HG03571 (cell line): ENCODE measurements at regions not wholly inside any gene's neighbourhood (a gene's known extent, or its start where the extent isn't known, plus 50 kb on each side); places are given as distances from the start of the nearest gene placed in this dataset.

Source experiments
- ATAC-seq: cut with Tn5 transposase; IDR thresholded peaks from one replicate; pipeline ENCODE4 v1.9.1; 2021; ENCODE audit not compliant: unreplicated experiment

- ATAC-seq: no peak
These were observed 223.0 kb upstream of the SATB1 start for GRCh38 chr3:18648159-18648558.

- ATAC-seq: no peak
These were observed 220.5 kb upstream of the SATB1 start for GRCh38 chr3:18645619-18646018.

- ATAC-seq: no peak
These were observed 218.1 kb upstream of the SATB1 start for GRCh38 chr3:18643281-18643680.

DNA sequence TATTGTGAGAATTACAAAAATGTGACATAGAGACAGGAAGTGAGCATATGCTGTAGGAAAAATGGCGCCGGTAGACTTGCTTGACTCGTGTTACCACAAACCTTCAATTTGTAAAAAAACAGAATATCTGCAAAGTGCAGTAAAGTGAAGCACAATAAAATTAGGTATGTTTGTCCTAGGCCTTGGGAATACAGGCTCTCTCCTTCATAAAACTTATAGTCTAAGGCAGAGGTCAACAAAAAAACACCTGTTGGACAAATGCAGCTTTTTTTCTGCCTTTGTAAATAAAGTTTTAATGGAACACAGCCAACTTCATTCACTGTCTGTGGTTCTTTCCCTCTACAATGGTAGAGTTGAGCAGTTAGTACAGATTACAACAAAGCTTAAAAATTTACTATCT lies 216.8 kb upstream of the SATB1 start:
- no peak for ATAC-seq

DNA sequence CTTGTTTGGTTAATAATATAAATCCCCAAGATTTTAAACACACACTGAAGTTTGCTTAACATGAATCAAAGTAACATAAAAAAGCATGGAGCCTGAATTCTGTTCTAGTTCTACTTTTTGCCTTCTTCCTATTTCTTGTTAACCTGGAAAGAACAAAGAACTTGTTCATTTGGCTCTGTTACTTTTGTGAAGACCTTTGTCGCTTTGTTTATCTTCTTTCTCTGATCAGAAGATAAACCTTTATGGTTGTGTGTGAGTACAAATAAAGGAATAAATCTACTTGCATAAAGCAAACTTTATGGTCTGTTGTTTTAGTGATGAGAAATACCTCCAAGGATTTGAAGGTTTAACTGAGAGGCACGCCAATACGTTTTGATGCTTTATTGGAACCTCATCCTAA lies 210.1 kb upstream of the SATB1 start:
- no peak for ATAC-seq

GRCh38 chr3:18634461-18634860 lies 209.3 kb upstream of the SATB1 start:
- no peak for ATAC-seq

DNA sequence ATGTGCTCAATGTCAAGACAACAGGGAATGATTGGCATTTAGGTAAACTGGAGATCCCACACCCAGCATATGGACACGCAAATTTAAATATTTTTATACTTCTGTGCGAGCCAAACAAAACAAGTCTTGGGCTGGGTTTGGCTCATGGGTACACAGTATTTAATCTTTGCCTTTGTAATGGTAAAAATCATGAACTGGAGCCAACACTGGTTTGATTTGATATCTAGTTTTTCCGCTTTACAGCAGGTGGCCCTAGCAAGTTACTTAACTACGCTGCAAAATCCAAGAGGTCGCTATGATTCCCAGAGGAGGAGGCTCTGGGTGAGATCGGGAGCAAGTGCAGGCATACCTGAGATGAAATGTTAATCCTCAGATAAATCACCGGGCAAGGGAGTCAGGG lies 207.9 kb upstream of the SATB1 start:
- no peak for ATAC-seq

- ATAC-seq: no peak
These were observed 205.2 kb upstream of the SATB1 start for GRCh38 chr3:18630295-18630694.

GRCh38 chr3:18625085-18625484 lies 199.9 kb upstream of the SATB1 start:
- no peak for ATAC-seq

- ATAC-seq: no peak
These were observed 198.1 kb upstream of the SATB1 start for GRCh38 chr3:18623220-18623619.

- no peak for ATAC-seq
These were observed 193.6 kb upstream of the SATB1 start for GRCh38 chr3:18618723-18619122.

DNA sequence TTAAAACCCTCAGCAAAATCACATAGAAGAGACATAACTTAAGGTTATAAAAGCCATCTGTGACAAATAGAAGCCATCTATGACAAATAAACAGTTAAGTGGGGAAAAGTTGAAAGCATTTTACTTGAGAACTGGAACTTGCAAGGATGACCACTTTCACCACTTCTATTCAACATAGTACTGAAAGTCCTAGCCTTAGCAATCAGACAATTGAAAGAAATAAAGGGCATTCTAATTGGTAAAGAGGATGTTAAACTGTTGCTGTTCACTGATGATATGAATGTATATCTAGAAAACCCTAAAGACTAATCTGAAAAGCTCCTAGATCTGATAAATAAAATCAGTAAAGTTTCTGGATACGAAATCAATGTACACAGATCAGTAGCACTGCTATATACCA lies 186.9 kb upstream of the SATB1 start:
- ATAC-seq: no peak

GRCh38 chr3:18609187-18609586 lies 184.0 kb upstream of the SATB1 start:
- ATAC-seq: no peak

DNA sequence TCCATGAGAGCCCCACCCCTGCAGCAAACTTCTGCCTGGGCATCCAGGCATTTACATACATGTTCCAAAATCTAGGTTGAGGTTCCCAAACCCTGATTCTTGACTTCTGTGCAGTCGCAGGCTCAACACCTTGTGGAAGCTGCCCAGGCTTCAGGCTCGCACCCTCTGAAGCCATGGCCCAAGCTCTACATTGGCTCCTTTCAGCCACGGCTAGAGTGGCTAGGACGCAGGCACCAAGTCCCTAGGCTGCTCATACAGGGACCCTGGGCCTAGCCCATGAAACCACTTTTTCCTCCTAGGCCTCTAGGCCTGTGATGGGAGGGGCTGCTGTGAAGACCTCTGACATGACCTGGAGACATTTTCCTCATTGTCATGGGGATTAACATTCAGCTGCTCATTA lies 172.8 kb upstream of the SATB1 start:
- ATAC-seq: no peak

DNA sequence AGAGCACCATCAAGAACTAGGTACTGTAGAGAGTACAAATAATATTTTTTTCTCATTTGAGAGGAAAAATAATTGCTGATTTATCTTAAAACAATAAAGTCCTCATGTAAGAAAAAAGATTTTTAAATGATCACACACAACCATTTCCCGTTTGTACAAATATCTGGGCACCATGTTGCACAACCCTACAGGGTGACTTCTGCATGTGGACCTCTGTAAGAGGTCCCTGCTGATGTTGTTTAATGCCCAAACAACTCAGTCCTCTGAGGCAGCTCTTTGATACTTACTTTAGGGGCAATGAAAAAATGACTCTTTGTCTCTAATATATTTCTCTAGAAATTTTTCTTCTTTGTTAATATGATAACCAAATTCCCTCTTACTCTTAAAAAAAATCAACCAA lies 168.1 kb upstream of the SATB1 start:
- ATAC-seq: no peak

DNA sequence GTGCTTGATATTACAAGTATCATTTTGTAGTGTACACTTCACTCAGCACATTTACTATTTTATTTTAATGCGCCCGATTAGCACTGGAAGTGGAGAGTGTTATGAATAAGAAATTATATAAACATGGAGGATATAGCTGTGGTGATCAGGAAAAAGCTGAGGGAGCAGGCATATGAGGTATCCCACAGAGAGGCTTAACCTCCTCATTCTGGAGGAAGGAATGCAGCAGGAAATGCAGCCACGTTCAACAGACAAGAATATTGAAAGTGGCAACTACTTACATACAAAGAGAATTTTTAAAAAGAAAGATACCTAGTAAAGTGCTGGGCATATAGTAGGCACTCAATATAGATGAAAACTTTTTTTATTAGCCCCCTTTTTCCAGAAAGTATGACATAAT lies 166.0 kb upstream of the SATB1 start:
- ATAC-seq: no peak

GRCh38 chr3:18586076-18586475 lies 160.9 kb upstream of the SATB1 start:
- ATAC-seq: no peak

GRCh38 chr3:18585004-18585968 lies 160.1 kb upstream of the SATB1 start:
- no peak for ATAC-seq

DNA sequence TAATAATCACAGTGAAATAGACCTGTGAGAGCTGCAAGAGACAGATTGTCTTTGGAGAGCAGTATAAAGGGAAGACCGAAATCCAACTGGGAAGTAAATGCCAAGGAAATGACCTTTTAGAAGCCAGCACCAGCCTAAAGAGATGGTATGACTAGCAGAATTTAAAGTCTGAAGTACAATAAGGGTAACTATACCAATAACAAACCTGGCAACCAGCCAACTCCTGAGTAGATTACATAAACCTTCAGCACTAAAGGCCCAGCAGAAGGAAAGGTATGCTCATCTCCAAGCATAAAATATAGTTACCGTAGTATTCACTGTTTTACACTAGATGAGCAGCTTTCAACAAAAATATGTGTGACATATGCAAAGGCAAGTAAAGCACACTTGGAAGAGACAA lies 155.1 kb upstream of the SATB1 start:
- no peak for ATAC-seq

DNA sequence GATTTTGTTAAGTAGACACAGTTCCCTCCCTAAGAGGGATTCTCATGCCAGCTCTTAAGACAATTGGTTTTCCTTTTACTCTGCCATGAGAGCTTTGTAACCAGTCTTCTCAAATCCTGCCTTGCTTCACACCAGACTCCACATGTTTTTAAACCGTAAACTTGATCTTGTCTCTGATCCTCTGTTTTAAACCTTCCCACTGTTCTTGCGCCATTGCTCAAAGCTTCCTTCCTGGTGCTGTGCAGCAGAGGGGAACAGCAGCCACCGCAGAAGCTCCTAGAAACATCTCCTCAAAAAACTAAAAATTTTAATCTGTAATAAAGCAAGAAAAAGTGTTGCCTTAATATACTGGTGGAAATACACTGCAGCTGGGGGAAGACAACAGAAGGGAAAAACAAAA lies 154.5 kb upstream of the SATB1 start:
- ATAC-seq: no peak

DNA sequence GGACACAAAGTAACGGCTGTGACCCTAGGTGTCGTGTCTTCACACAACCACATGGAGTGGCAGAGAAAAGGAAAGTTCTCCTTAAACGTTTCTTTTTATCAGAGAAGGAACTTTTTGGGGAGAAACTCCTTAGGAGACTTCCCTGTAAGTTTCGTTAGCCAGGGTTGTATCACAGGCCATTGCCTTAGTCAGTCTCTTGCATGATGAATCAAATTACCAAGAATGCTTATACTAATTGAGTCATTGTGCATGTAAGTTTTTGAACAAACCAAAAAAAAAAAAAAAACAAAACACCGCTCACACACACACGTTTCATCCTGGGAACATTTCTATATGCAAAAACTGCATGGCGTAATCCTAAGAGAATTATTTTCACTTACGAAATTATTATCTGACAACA lies 150.4 kb upstream of the SATB1 start:
- no peak for ATAC-seq

DNA sequence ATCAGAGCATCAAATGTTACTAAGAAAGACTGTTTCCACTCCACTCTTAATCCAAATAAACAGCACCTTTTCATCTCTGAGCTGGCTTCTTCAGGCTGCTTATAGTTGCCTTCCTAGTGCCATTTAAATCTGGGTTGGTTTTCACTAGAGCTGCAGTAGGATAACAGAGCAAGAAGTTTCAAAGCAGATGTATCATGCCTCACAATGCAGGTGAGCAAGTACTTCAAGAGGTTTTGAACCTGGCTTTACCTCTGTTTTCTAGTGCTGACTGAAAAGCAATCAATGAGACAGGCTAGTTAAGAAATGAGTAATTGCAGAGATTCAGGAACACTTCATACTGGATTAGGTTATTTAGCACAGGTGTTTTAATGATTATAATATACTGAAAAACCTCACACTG lies 147.7 kb upstream of the SATB1 start:
- ATAC-seq: no peak

- ATAC-seq: no peak
These were observed 142.2 kb upstream of the SATB1 start for GRCh38 chr3:18567293-18567692.
